Ovary (tissue), 3 donors: ENCODE measurements at regions not wholly inside any gene's neighbourhood (a gene's known extent, or its start where the extent isn't known, plus 50 kb on each side); places are given as distances from the start of the nearest gene placed in this dataset.

Experiments
- CTCF ChIP-seq, 3 donors: fragments of 450-650 bp in 2 of 3; fragments of 200-600 bp in 1 of 3; IDR thresholded peaks; one replicate each; pipeline versions ENCODE4 v1.5.1 to v1.8.0; 2016 to 2022; ENCODE audit warnings: antibody characterized with exemption in 3 of 3, mild to moderate bottlenecking in 1 of 3
- POLR2A ChIP-seq: fragments of 450-650 bp; IDR thresholded peaks from one replicate; pipeline ENCODE4 v1.6.1; 2017; ENCODE audit warnings: antibody characterized with exemption, mild to moderate bottlenecking, moderate library complexity
- donor health status: DM: no; HTN: no; CAD: no.

GRCh38 chr4:177227636-177228035 lies 82.0 kb upstream of the NEIL3 start:
- TF ChIP-seq CTCF (IDR thresholded peaks at IDR 0.05) (no peak), POLR2A (no peak)
